Activated CD8-positive, alpha-beta memory T cell treated with anti-CD3 and anti-CD28 coated beads, Interleukin-2, amount 10 ng/mL, durations not matched to agents 7 days and 5 days (primary cell): ENCODE measurements at regions not wholly inside any gene's neighbourhood (a gene's known extent, or its start where the extent isn't known, plus 50 kb on each side); places are given as distances from the start of the nearest gene placed in this dataset.
A peak's percentile ranks its signal among the peaks of the same experiment; 100 is the strongest.

ENCODE experiments used
- ATAC-seq: fragments of 150-1000 bp; cut with Tn5 transposase; one replicate; pipeline ENCODE4 v1.10.0; 2021; ENCODE audit warnings: moderate library complexity
- CTCF ChIA-PET: fragments of 350-600 bp; sonication (Branson Sonifier 250); formaldehyde crosslinking; loops from one replicate; lab custom pipeline; 2021; ENCODE audit warnings: antibody characterized with exemption; lab: Charles Lee
- DNase-seq: peaks from one replicate; pipeline ENCODE4 v3.0.0-alpha.2; 2020
- H3K27ac Mint-ChIP-seq: one replicate; pipeline ENCODE4 v1.8.0; 2021; ENCODE audit warnings: mild to moderate bottlenecking, mixed read lengths
- H3K27me3 Mint-ChIP-seq: one replicate; pipeline ENCODE4 v1.8.0; 2021; ENCODE audit warnings: mixed read lengths
- H3K36me3 Mint-ChIP-seq: one replicate; pipeline ENCODE4 v1.8.0; 2021; ENCODE audit warnings: mild to moderate bottlenecking, mixed read lengths
- H3K4me1 Mint-ChIP-seq: one replicate; pipeline ENCODE4 v1.8.0; 2021; ENCODE audit warnings: mixed read lengths
- H3K4me3 Mint-ChIP-seq: one replicate; pipeline ENCODE4 v1.8.0; 2021; ENCODE audit warnings: mild to moderate bottlenecking, moderate library complexity, mixed read lengths
- H3K9me3 Mint-ChIP-seq: one replicate; pipeline ENCODE4 v1.8.0; 2022; ENCODE audit warnings: low read depth, mixed read lengths

- H3K27me3 Mint-ChIP-seq: no peaks in the 10 kb centered on the region
- no peak overlapping the region for H3K27ac Mint-ChIP-seq
- no peak for ATAC-seq
- H3K4me1 Mint-ChIP-seq: no peaks in the 10 kb centered on the region
- no peaks in the 10 kb centered on the region for H3K9me3 Mint-ChIP-seq
- no peaks in the 10 kb centered on the region for H3K36me3 Mint-ChIP-seq
- no peak overlapping the region for H3K4me3 Mint-ChIP-seq
- DNase-seq: no peak
- CTCF ChIA-PET: no interaction called here
These were observed 122.7 kb upstream of the TMEM72 start for GRCh38 chr10:44788147-44789129.

GRCh38 chr10:44792119-44792775 lies 118.9 kb upstream of the TMEM72 start:
- no peak overlapping the region for H3K4me3 Mint-ChIP-seq

GRCh38 chr10:44799966-44800365 lies 111.2 kb upstream of the TMEM72 start:
- H3K27ac Mint-ChIP-seq: no peak overlapping the region
- H3K4me1 Mint-ChIP-seq: no peaks in the 10 kb centered on the region
- no peak overlapping the region for H3K4me3 Mint-ChIP-seq
- H3K27me3 Mint-ChIP-seq: peaks cover 12% of the 10 kb centered on the region
- H3K9me3 Mint-ChIP-seq: no peaks in the 10 kb centered on the region
- DNase-seq (no peak), ATAC-seq (no peak)
- CTCF ChIA-PET: no interaction called here
- H3K36me3 Mint-ChIP-seq: no peaks in the 10 kb centered on the region

More at GRCh38 chr10:44792119-44792775, 118.9 kb upstream of the TMEM72 start:
- ATAC-seq: no peak
- Mint-ChIP-seq H3K9me3 (no peaks in the 10 kb centered on the region), H3K27ac (no peak overlapping the region), H3K36me3 (no peaks in the 10 kb centered on the region), H3K27me3 (peaks cover 3% of the 10 kb centered on the region), H3K4me1 (no peaks in the 10 kb centered on the region)
- CTCF ChIA-PET: no interaction called here
- no peak for DNase-seq

DNA sequence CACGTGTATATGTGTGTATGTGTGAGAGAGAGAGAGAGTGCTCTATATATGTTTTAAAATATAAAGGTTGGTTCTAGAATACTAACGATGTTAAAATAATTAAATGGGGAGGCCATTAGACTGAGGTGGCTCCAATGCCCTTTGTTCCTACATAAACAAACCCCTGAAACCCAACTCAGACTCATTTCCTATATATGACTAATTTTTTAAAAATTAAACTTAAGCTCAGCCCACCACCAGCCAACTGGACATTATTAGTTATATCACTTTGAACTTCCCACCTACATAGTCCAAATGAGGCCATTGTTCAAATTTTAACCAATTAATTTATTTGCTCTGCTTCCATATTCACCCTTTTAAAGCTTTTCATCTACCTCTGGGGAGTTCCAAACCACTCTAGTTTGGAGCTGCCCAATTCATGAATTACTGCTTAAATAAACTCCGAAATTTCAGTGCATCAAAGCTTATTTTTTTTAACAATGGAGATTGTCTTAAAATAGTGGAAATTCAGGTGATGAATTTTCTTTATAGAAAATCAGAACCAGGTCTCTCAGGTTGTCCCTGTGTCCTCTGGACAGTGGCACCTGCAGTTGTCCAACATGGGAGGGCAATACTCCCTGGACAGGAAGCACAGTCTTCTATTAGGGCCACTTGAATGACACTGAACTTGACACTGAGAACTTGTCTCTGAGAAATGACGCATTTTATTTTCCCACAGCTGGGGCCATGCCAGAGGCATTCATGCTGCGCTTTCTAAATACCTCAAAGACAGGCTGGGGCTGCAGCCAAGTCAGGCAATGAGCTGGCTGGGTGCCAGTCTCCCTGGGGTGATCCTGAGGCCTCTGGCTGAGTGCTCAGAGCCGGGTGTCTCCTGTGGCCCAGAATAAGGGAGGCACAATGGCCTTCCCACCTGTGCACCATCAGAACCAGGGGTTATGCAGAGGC lies 109.5 kb upstream of the TMEM72 start:
- no peaks in the 10 kb centered on the region for H3K36me3 Mint-ChIP-seq
- no peaks in the 10 kb centered on the region for H3K4me1 Mint-ChIP-seq
- CTCF ChIA-PET: no interaction called here
- ATAC-seq (no peak), DNase-seq (peak; percentile 4)
- H3K27ac Mint-ChIP-seq: no peak overlapping the region
- no peaks in the 10 kb centered on the region for H3K9me3 Mint-ChIP-seq
- no peak overlapping the region for H3K4me3 Mint-ChIP-seq
- peaks cover 13% of the 10 kb centered on the region for H3K27me3 Mint-ChIP-seq

DNA sequence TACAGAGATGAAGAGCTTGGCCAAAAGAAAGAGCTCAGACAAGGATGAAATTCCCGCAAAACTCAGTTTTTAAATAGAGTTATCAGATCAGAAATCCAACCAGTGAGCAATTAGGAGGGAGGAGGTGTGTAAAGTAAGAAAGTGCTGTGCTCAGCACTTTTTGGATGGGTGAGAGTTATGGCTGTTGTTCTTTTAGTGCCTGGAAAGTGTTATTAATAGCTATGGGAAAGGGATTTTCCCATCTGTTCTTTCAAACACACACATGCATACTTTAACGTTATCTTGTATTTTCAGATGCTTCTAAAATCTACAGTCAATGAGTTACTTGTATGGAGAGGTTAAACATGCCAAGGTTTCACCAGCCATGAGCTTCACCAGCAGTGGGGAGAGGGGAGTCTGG lies 107.3 kb upstream of the TMEM72 start:
- Mint-ChIP-seq H3K27ac (no peak overlapping the region), H3K9me3 (no peaks in the 10 kb centered on the region), H3K36me3 (no peaks in the 10 kb centered on the region), H3K4me1 (no peaks in the 10 kb centered on the region), H3K4me3 (no peak overlapping the region), H3K27me3 (peaks cover 7% of the 10 kb centered on the region)
- ATAC-seq: no peak
- CTCF ChIA-PET: no interaction called here
- DNase-seq: peak; percentile 1

DNA sequence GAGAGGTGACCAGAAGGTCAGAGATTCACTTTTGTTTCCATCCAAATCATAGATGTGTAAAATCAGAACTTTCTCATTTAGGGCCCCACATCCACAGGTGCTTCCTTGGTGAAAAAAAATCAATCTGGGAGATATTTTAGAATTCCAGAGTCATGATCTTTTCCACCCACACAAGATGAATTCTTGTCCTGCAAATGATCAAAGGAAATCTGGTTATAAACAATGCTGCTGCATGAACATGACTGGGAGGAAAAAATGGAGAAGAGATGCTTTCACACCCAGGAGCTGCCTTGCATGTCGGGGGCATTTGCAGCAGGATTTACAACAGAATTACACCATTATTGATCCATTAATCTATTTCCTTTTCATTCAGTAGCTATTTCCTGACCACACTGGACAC lies 106.5 kb upstream of the TMEM72 start:
- H3K9me3 Mint-ChIP-seq: no peaks in the 10 kb centered on the region
- no peaks in the 10 kb centered on the region for H3K36me3 Mint-ChIP-seq
- no peak overlapping the region for H3K27ac Mint-ChIP-seq
- ATAC-seq (no peak), DNase-seq (no peak)
- H3K27me3 Mint-ChIP-seq: peaks cover 7% of the 10 kb centered on the region
- no peak overlapping the region for H3K4me3 Mint-ChIP-seq
- H3K4me1 Mint-ChIP-seq: no peaks in the 10 kb centered on the region
- CTCF ChIA-PET: no interaction called here

- peak; percentile 9 for DNase-seq
- H3K9me3 Mint-ChIP-seq: no peaks in the 10 kb centered on the region
- peaks cover 4% of the 10 kb centered on the region for H3K27me3 Mint-ChIP-seq
- CTCF ChIA-PET: no interaction called here
- no peak for ATAC-seq
- H3K4me3 Mint-ChIP-seq: no peak overlapping the region
- no peak overlapping the region for H3K27ac Mint-ChIP-seq
- no peaks in the 10 kb centered on the region for H3K4me1 Mint-ChIP-seq
- H3K36me3 Mint-ChIP-seq: no peaks in the 10 kb centered on the region
These were observed 105.5 kb upstream of the TMEM72 start for GRCh38 chr10:44805466-44806210.

GRCh38 chr10:44806950-44807349 lies 104.2 kb upstream of the TMEM72 start:
- DNase-seq (no peak), ATAC-seq (no peak)
- no peak overlapping the region for H3K4me3 Mint-ChIP-seq
- H3K4me1 Mint-ChIP-seq: no peaks in the 10 kb centered on the region
- H3K27ac Mint-ChIP-seq: no peak overlapping the region
- H3K9me3 Mint-ChIP-seq: no peaks in the 10 kb centered on the region
- no peaks in the 10 kb centered on the region for H3K36me3 Mint-ChIP-seq
- peaks cover 2% of the 10 kb centered on the region for H3K27me3 Mint-ChIP-seq
- CTCF ChIA-PET: no interaction called here

DNA sequence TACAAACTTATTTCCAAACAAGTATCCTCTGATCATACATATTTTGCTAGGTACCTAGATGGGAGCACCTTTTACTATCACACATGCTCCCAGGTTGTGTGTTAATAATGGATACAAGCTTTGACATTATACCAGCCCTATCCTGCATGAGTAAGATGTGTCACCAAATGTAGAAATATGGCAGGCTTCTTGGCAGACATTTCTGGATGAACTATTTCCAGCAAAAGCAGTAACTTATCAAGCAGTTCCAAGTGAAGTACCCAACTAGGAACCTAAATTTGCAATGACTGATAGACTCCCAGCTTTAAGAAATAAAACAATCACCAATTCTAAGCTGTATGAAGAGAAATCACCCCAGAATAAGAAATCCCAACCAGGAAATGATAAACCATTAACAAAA lies 103.7 kb upstream of the TMEM72 start:
- Mint-ChIP-seq H3K36me3 (no peaks in the 10 kb centered on the region), H3K27me3 (peaks cover 2% of the 10 kb centered on the region), H3K4me3 (no peak overlapping the region), H3K9me3 (no peaks in the 10 kb centered on the region), H3K4me1 (no peaks in the 10 kb centered on the region), H3K27ac (no peak overlapping the region)
- ATAC-seq (no peak), DNase-seq (no peak)
- CTCF ChIA-PET: no interaction called here

- no peaks in the 10 kb centered on the region for H3K36me3 Mint-ChIP-seq
- no peaks in the 10 kb centered on the region for H3K9me3 Mint-ChIP-seq
- CTCF ChIA-PET: no interaction called here
- H3K27me3 Mint-ChIP-seq: peaks cover 2% of the 10 kb centered on the region
- H3K4me3 Mint-ChIP-seq: no peak overlapping the region
- no peak overlapping the region for H3K27ac Mint-ChIP-seq
- H3K4me1 Mint-ChIP-seq: no peaks in the 10 kb centered on the region
- ATAC-seq: no peak
- no peak for DNase-seq
These were observed 101.5 kb upstream of the TMEM72 start for GRCh38 chr10:44809647-44810046.

DNA sequence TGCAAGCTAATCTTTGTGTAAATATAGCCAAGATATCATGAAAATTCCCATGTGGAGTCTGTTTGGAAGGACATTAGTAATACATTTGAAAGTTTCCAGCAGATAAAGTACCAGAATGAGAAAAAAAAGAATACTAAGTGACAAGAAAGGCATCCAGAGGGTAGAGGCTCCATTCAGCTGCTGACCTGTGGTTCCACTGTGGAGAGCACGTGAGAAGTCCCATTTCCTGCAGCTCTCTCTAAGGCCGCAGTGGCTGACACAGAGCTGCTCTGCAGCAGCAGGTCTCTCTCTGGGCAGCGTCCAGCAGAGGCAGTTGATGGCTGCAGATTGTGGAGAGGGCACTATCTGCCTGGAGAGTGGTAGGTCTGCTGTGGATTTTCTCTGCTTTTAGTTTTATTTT lies 100.1 kb upstream of the TMEM72 start:
- H3K27ac Mint-ChIP-seq: no peak overlapping the region
- H3K27me3 Mint-ChIP-seq: peaks cover 2% of the 10 kb centered on the region
- H3K9me3 Mint-ChIP-seq: no peaks in the 10 kb centered on the region
- no peaks in the 10 kb centered on the region for H3K4me1 Mint-ChIP-seq
- CTCF ChIA-PET: no interaction called here
- H3K4me3 Mint-ChIP-seq: no peak overlapping the region
- DNase-seq (no peak), ATAC-seq (no peak)
- H3K36me3 Mint-ChIP-seq: no peaks in the 10 kb centered on the region

DNA sequence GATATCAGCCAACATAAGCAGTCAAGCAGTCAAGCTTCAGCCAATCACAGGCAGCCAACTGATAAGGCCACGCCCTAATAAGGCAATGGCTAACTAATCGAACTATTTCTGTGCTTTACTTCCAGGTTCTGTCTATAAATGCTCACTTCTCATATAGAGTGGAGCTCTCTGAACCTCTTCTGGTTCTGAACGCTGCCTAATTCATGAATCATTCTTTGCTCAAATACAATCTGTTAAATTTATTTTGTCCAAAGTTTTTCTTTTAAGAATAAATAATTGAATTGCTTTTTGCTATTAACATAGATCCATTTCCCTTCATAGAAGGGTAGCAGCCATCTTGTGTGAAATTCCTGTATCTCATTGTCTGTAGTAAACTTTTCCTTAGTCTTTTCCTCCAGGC lies 97.9 kb upstream of the TMEM72 start:
- Mint-ChIP-seq H3K4me1 (no peaks in the 10 kb centered on the region), H3K27me3 (no peaks in the 10 kb centered on the region), H3K4me3 (no peak overlapping the region), H3K36me3 (no peaks in the 10 kb centered on the region), H3K9me3 (no peaks in the 10 kb centered on the region), H3K27ac (no peak overlapping the region)
- DNase-seq: no peak
- no peak for ATAC-seq
- CTCF ChIA-PET: no interaction called here

- Mint-ChIP-seq H3K27me3 (no peaks in the 10 kb centered on the region), H3K4me3 (no peak overlapping the region), H3K36me3 (no peaks in the 10 kb centered on the region), H3K9me3 (no peaks in the 10 kb centered on the region), H3K4me1 (no peaks in the 10 kb centered on the region), H3K27ac (no peak overlapping the region)
- DNase-seq (no peak), ATAC-seq (no peak)
- CTCF ChIA-PET: no interaction called here
These were observed 96.2 kb upstream of the TMEM72 start for GRCh38 chr10:44814929-44815328.
